NCI-H510A (cell line): ENCODE measurements at regions not wholly inside any gene's neighbourhood (a gene's known extent, or its start where the extent isn't known, plus 50 kb on each side); places are given as distances from the start of the nearest gene placed in this dataset.

Experiments used
- DNase-seq: peaks from one replicate; lab custom pipeline; 2025; lab: John Stamatoyannopoulos, UW

- DNase-seq, result no peak
Measured at GRCh38 chr3:64741341-64741740, 53.5 kb upstream of the ADAMTS9 start.

- DNase-seq, result no peak
Measured at GRCh38 chr3:64739971-64740631, 52.3 kb upstream of the ADAMTS9 start.
